ENCODE measurements at regions not wholly inside any gene's neighbourhood (a gene's known extent, or its start where the extent isn't known, plus 50 kb on each side); places are given as distances from the start of the nearest gene placed in this dataset.
"Not testable (repeated sequence)": the region's sequence is repeated elsewhere in the genome, so short reads cannot be mapped to it uniquely, and the experiment has no call there.

DNA sequence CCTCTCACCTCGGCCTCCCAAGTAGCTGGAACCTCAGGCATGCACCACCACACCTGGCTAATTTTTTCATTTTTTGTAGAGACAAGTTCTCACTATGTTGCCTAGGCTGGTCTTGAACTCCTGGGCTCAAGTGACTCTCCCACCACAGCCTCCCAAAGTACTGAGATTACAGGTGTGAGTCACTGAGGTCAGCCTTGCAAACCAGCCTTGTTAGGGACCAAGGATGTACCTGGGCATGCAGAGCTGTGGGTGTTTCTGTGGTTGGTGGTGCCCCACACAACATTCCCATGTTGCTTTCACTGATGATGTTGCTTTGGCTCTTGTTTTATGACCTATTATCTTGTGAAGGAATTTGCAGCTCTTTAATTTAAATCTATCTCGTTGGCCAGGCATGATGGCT, 54.8 kb downstream of the OTUD1 start:
- no peak for DNase-seq

GRCh38 chr10:23496727-23497126, 57.9 kb downstream of the OTUD1 start:
- DNase-seq, result no peak

GRCh38 chr10:23499372-23500132, 60.7 kb downstream of the OTUD1 start:
- DNase-seq, result no peak

- DNase-seq, result peak; percentile 16
Observed at GRCh38 chr10:23505797-23506465, 67.1 kb downstream of the OTUD1 start.

DNA sequence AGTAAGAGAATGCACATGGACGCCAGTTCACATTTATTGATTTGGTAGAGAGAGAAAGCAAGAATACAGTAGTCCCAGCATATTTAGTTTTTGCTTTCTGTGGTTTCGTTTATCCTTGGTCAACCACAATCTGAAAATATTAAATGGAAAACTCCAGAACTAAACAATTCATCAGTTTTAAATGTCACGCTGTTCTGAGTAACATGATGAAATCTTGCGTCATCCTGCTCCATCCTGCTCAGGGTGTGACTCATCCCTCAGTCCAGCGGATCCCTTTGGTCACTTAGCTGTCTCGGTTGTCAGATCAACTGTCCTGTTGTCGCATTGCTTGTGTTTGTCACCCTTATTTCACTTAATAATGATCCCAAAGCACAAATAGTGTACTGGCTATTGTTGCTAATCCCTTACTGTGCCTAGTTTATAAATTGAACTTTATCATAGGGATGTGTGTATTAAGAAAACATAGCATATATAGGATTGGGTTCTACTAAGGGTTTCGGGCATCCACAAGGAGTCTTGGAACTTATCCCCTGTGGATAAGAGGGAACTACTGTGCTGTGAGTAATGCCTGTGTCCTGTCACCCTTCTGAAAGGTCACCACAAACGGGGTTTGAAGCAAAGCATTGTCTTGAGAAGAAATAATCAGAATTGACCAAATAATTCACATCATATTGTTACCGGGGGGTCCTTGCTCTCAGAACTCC, 73.6 kb downstream of the OTUD1 start:
- no peak for DNase-seq

GRCh38 chr10:23513621-23514020, 74.7 kb downstream of the OTUD1 start:
- DNase-seq, result not testable (repeated sequence)

- DNase-seq, result no peak
Observed at GRCh38 chr10:23514321-23514720, 75.4 kb downstream of the OTUD1 start.

DNA sequence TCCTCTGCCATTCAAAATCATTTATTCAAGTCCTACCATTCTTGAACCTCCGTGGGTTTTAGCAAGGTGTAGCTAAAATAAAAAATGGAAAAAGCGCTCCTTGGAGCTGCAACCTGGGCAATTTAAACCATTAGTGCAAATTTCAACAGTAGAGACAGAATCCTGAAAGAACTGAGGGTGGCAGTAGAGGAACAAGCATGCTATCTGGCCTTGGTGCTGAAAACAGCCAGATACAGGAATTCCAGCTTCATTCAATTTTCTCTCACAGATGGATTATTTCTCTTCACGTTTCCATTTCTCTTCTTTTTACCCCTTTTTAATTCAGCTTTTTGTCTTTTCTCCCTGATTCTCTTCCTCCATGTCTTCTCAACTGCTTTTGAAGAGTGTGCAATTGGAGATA, 77.7 kb downstream of the OTUD1 start:
- DNase-seq, result no peak

GRCh38 chr10:23517155-23517554, 78.3 kb downstream of the OTUD1 start:
- DNase-seq, result no peak

DNA sequence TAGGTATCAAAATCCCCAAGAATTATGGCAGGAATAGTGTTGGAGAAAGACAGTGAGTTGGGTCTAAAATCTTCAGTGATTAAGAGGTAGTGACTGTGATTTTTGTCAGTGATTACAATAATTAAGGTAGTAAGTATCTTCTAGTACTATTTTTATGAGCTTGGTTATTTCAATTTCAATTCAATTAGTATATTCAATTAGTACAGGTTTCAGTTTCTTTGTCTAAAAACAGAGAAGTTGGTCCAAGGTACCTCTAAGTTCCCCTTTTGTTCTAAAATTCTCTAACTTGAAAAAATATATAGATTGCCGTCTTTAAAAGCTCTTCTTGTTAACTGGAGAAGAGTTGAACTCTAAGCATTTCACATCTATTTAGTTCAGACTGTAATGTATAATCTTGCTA, 82.9 kb downstream of the OTUD1 start:
- no peak for DNase-seq

DNA sequence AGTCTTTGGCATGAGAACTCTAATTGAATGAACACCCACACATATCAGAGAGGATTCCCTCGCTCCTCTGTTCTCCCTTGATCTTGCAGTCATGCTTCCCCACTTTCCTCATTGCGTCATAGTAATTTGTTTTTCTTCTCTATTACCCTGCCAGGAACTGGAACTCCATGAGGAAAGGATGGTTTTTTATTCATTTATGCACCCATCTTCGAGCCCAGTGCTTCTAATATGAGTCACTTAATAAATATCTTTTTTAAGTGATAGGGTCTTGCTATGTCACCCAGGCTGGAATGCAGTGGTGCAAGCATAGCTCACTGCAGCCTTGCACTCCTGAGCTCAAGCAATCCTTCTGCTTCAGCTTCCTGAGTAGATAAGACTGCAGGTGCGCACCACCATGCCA, 83.5 kb downstream of the OTUD1 start:
- no peak for DNase-seq

DNA sequence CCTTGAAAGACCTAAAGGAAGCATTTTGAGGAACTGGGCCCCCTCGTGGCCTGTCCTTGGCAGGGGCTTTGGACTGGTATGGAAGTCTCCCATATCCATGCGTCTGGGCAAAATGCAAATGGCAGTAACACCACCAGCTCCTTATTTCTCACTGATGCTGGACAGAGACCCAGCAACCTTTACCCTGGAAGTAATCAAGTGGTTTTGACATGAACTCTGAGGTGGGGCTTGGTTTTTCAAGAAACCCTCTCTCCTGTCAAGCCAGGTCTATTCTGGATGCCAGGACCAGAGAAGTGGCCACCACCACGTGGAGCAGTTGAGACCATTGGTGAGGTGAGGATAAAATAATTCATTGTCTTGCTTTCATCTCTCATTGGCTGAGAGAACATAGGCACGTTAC, 84.4 kb downstream of the OTUD1 start:
- DNase-seq, result no peak

DNA sequence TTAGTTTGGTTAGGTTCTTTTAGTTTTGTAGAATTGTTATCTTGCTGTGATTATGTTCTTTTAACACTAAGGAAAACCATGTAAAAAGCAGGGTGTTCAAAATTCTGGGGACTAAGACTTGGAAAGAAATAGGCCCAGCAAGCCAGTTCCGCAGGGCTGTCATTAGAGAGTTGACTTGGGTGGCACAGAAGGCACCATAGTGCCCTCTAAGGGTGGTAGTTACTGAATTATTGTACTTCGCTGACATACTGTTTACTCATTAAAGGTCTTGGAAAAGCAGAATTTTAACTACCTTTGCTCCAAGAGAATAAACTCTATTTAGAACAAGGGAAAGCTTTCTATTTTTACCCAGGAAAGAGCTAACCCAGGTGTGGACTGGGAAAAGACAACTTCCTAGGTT, 86.5 kb downstream of the OTUD1 start:
- peak; percentile 2 for DNase-seq

DNA sequence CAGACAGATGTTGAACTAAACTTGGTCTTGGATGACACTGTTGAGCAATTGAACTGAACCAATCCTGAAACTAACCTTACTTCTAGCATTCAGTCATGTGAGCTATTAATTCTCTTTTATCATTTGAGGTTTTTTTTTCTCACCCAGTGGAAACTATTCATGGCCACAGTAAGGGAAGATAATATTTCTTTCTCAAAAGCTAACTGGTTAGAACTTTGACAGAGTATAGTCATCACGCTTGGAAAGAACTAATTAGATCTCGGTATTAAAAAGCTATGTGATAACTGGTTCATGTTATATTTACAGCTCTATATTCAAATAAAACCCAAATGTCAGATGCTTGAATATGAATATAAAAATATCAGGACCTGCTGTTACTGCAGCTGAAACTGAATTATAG, 89.5 kb downstream of the OTUD1 start:
- no peak for DNase-seq

DNA sequence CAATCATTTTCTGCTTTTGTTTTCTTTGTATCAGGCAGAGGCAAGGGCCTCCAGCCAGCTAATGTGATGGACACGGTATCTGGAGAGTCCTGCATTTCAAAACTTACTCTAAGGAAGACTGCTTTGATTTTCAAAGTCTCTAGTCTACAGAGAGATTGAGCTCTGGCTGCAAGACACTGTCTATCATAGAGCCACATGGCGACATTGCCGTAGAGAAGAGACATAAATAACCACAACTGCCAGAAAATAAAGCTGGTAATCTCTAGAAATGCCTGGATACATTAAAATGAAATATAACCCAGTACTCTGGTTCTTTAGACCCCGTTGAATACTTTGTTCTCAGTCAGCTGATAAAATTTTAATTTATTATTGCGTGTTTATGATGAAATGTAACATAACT, 90.8 kb downstream of the OTUD1 start:
- no peak for DNase-seq

DNA sequence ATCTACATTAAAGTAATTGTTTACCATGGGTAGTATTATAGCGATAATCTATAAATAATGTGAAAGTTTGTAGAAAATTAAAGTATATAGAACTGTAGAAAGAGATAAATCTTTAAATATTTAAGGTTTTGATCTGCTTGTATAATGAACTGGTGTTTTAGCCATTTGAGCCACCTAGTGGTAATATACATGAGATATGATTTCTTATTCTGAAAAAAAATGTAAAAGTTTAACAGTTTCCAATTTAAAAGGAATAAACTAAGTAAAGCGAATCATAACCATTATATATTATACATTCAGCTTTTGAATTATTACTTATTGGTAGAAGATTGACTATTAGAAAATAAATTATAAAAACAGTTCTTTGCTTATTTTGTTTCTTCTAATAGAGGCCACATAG, 91.2 kb downstream of the OTUD1 start:
- DNase-seq, result no peak

- no peak for DNase-seq
Observed at GRCh38 chr10:23533212-23533611, 94.3 kb downstream of the OTUD1 start.

DNA sequence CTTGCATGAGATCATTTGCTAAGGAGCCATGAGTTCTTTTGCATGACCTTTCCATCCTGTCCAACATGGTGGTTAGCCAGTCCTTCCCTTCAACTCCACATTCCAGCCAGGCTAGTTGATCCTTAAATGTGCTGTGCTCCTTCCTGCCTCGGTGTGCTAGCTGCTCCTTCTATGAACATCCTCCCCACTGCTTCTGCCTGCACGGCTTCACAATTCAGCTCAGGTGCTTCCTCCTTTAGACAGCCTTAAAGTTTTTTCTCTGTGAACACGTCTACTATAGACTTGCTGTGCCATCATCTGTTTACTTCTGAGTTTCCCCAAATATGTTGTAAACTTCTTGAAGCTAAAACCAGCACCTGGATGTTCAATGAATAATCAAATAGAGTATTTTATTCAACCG, 95.5 kb downstream of the OTUD1 start:
- DNase-seq, result no peak

DNA sequence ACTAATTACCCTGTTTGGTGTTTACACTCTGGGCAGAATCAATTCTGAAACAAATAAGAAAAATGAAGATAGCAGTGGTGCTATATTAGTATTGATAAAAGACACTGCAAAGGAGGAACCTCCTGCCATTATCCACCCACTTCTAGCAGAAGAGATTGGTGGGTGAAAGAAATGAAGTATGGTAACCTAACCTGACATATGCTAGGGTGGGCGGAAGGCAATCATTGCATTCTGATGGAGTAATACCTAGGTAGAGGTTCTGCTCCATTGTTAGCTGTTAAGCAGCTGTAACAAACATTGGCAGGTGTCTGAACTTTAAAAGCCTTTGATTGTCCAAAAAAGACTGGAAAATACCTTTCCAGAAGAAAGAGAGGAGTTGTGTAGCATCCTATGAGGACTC, 95.9 kb downstream of the OTUD1 start:
- DNase-seq, result no peak

DNA sequence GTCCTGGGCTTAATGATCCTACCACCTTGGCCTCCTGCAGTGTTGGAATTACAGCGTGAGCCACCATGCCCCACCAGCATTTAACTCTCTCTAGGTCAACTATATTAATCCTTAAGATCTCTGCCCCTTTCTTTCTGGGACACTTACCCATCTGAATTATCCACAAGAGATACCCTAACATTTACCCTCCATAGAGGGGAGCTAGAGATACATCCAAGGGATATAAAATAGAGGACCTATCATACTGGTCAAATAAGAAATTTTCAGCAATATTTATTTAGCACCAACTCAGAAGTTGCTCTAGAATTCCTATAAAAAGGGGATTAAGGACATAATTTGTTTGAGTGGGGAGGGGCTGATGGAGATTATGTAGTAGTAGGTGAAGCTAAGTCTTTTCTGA, 96.5 kb downstream of the OTUD1 start:
- DNase-seq, result no peak

DNA sequence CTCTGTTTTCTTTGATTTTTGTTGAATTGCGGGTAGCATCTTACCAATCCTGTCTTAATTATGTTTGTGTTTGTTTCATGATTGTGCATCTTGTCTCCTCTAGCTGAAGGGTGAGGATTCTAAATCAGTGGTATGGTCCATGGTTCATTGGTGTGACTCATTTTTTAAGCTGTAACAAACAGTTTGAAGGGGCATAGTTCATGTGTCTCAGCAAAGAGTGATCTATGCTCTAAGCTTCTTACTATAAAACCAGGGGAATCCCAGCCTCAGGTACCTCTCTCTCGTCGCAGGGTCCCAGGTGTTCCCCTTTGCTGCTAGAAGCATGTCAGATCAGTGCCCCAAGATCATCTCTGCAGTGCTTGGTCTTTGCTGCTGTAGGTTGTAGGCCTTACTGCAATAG, 100.1 kb downstream of the OTUD1 start:
- DNase-seq, result no peak

DNA sequence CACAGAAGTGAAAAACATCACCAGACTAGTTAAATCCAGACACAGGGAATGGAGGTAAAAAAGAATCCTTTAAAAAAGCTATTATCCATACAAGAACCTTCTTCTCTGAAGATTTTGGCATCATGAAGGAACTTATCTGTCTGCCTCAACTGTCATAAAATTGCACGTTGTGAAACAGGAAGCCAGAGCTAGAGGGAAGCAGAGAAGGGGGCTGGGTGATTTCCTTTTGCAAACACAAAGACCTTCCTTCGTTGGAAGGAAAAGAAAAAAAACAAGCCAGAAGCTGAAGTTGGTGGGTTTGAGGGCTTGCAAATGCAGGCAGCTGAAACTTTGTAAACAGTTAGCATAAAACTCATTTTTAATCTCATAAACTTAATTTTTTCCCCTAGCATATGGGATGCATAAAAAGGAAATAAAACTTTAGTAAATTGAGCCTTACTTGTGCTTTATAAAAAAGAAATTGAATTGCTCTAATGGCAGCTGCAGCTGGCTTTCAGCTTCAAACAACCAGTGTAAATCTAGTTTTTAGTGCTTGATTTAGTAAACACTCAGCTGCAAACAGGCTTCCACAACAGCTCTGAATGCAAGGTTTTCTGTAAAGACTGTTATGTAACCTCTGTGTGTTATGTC, 101.6 kb downstream of the OTUD1 start:
- DNase-seq, result no peak

- DNase-seq, result no peak
Observed at GRCh38 chr10:23543691-23544380, 105.0 kb downstream of the OTUD1 start.
